ENCODE measurements at regions not wholly inside any gene's neighbourhood (a gene's known extent, or its start where the extent isn't known, plus 50 kb on each side); places are given as distances from the start of the nearest gene placed in this dataset.

- H3K27me3 Mint-ChIP-seq, result no peaks in the 10 kb centered on the region
- no peaks in the 10 kb centered on the region for H3K36me3 Mint-ChIP-seq (ENCODE audit: low read depth)
- intact Hi-C loops (cut with micrococcal nuclease), result no loop called here
- no peaks in the 10 kb centered on the region for H3K4me1 Mint-ChIP-seq (ENCODE audit: low read depth)
- H3K4me3 Mint-ChIP-seq, result no peak overlapping the region
- H3K9me3 Mint-ChIP-seq, result peaks cover 8% of the 10 kb centered on the region
- H3K27ac Mint-ChIP-seq, result no peak overlapping the region
Observed at GRCh38 chr12:42759622-42760273, 170.2 kb upstream of the PRICKLE1 start.

GRCh38 chr12:42758806-42759205 lies 169.3 kb upstream of the PRICKLE1 start:
- Mint-ChIP-seq H3K4me1 (ENCODE audit: low read depth) (no peaks in the 10 kb centered on the region), H3K9me3 (peaks cover 8% of the 10 kb centered on the region), H3K27me3 (no peaks in the 10 kb centered on the region), H3K36me3 (ENCODE audit: low read depth) (no peaks in the 10 kb centered on the region), H3K4me3 (no peak overlapping the region), H3K27ac (no peak overlapping the region)
- intact Hi-C loops (cut with micrococcal nuclease), result no loop called here

- no peaks in the 10 kb centered on the region for H3K4me1 Mint-ChIP-seq (ENCODE audit: low read depth)
- H3K4me3 Mint-ChIP-seq, result no peak overlapping the region
- no peaks in the 10 kb centered on the region for H3K36me3 Mint-ChIP-seq (ENCODE audit: low read depth)
- peaks cover 6% of the 10 kb centered on the region for H3K9me3 Mint-ChIP-seq
- no peak overlapping the region for H3K27ac Mint-ChIP-seq
- no peaks in the 10 kb centered on the region for H3K27me3 Mint-ChIP-seq
- intact Hi-C loops (cut with micrococcal nuclease), result no loop called here
Observed at GRCh38 chr12:42757624-42758119, 168.1 kb upstream of the PRICKLE1 start.

- Mint-ChIP-seq H3K27me3 (no peaks in the 10 kb centered on the region), H3K9me3 (no peaks in the 10 kb centered on the region), H3K27ac (no peak overlapping the region), H3K36me3 (ENCODE audit: low read depth) (no peaks in the 10 kb centered on the region), H3K4me1 (ENCODE audit: low read depth) (no peaks in the 10 kb centered on the region), H3K4me3 (no peak overlapping the region)
- intact Hi-C loops (cut with micrococcal nuclease), result no loop called here
Observed at GRCh38 chr12:42756841-42757623, 167.5 kb upstream of the PRICKLE1 start.

- H3K27me3 Mint-ChIP-seq, result no peaks in the 10 kb centered on the region
- H3K4me1 Mint-ChIP-seq (ENCODE audit: low read depth), result no peaks in the 10 kb centered on the region
- H3K4me3 Mint-ChIP-seq, result no peak overlapping the region
- peaks cover 51% of the 10 kb centered on the region for H3K9me3 Mint-ChIP-seq
- H3K36me3 Mint-ChIP-seq (ENCODE audit: low read depth), result no peaks in the 10 kb centered on the region
- intact Hi-C loops (cut with micrococcal nuclease), result no loop called here
- H3K27ac Mint-ChIP-seq, result no peak overlapping the region
Observed at GRCh38 chr12:42750356-42750755, 160.8 kb upstream of the PRICKLE1 start.

GRCh38 chr12:42749239-42749638 lies 159.7 kb upstream of the PRICKLE1 start:
- Mint-ChIP-seq H3K4me1 (ENCODE audit: low read depth) (no peaks in the 10 kb centered on the region), H3K4me3 (no peak overlapping the region), H3K27ac (no peak overlapping the region), H3K9me3 (peaks cover 59% of the 10 kb centered on the region), H3K27me3 (no peaks in the 10 kb centered on the region), H3K36me3 (ENCODE audit: low read depth) (no peaks in the 10 kb centered on the region)
- intact Hi-C loops (cut with micrococcal nuclease), result no loop called here

GRCh38 chr12:42744539-42745182 lies 155.1 kb upstream of the PRICKLE1 start:
- Mint-ChIP-seq H3K9me3 (peaks cover 48% of the 10 kb centered on the region), H3K36me3 (ENCODE audit: low read depth) (no peaks in the 10 kb centered on the region), H3K27me3 (no peaks in the 10 kb centered on the region), H3K27ac (no peak overlapping the region), H3K4me1 (ENCODE audit: low read depth) (no peaks in the 10 kb centered on the region), H3K4me3 (no peak overlapping the region)
- intact Hi-C loops (cut with micrococcal nuclease), result no loop called here

GRCh38 chr12:42742716-42743115 lies 153.2 kb upstream of the PRICKLE1 start:
- Mint-ChIP-seq H3K27ac (no peak overlapping the region), H3K27me3 (no peaks in the 10 kb centered on the region), H3K9me3 (peaks cover 32% of the 10 kb centered on the region), H3K4me1 (ENCODE audit: low read depth) (no peaks in the 10 kb centered on the region), H3K36me3 (ENCODE audit: low read depth) (no peaks in the 10 kb centered on the region), H3K4me3 (no peak overlapping the region)
- intact Hi-C loops (cut with micrococcal nuclease), result no loop called here

- intact Hi-C loops (cut with micrococcal nuclease), result no loop called here
- Mint-ChIP-seq H3K4me1 (ENCODE audit: low read depth) (no peaks in the 10 kb centered on the region), H3K9me3 (peaks cover 24% of the 10 kb centered on the region), H3K27me3 (no peaks in the 10 kb centered on the region), H3K27ac (no peak overlapping the region), H3K36me3 (ENCODE audit: low read depth) (no peaks in the 10 kb centered on the region), H3K4me3 (no peak overlapping the region)
Observed at GRCh38 chr12:42741771-42742510, 152.4 kb upstream of the PRICKLE1 start.

GRCh38 chr12:42741091-42741490 lies 151.5 kb upstream of the PRICKLE1 start:
- intact Hi-C loops (cut with micrococcal nuclease), result no loop called here
- no peaks in the 10 kb centered on the region for H3K27me3 Mint-ChIP-seq

GRCh38 chr12:42737398-42737797 lies 147.9 kb upstream of the PRICKLE1 start:
- no peaks in the 10 kb centered on the region for H3K36me3 Mint-ChIP-seq (ENCODE audit: low read depth)
- no peaks in the 10 kb centered on the region for H3K9me3 Mint-ChIP-seq
- H3K4me1 Mint-ChIP-seq (ENCODE audit: low read depth), result no peaks in the 10 kb centered on the region
- intact Hi-C loops (cut with micrococcal nuclease), result no loop called here
- no peaks in the 10 kb centered on the region for H3K27me3 Mint-ChIP-seq
- no peak overlapping the region for H3K4me3 Mint-ChIP-seq
- H3K27ac Mint-ChIP-seq, result no peak overlapping the region

More at GRCh38 chr12:42741091-42741490, 151.5 kb upstream of the PRICKLE1 start:
- Mint-ChIP-seq H3K4me3 (no peak overlapping the region), H3K9me3 (peaks cover 15% of the 10 kb centered on the region), H3K27ac (no peak overlapping the region), H3K36me3 (ENCODE audit: low read depth) (no peaks in the 10 kb centered on the region), H3K4me1 (ENCODE audit: low read depth) (no peaks in the 10 kb centered on the region)

GRCh38 chr12:42735861-42736361 lies 146.4 kb upstream of the PRICKLE1 start:
- intact Hi-C loops (cut with micrococcal nuclease), result no loop called here

GRCh38 chr12:42733911-42734310 lies 144.4 kb upstream of the PRICKLE1 start:
- Mint-ChIP-seq H3K27ac (no peak overlapping the region), H3K9me3 (no peaks in the 10 kb centered on the region), H3K27me3 (no peaks in the 10 kb centered on the region), H3K36me3 (ENCODE audit: low read depth) (no peaks in the 10 kb centered on the region), H3K4me1 (ENCODE audit: low read depth) (no peaks in the 10 kb centered on the region), H3K4me3 (no peak overlapping the region)
- intact Hi-C loops (cut with micrococcal nuclease), result no loop called here

More at GRCh38 chr12:42735861-42736361, 146.4 kb upstream of the PRICKLE1 start:
- no peaks in the 10 kb centered on the region for H3K27me3 Mint-ChIP-seq
- H3K9me3 Mint-ChIP-seq, result no peaks in the 10 kb centered on the region
- H3K27ac Mint-ChIP-seq, result no peak overlapping the region
- H3K4me3 Mint-ChIP-seq, result no peak overlapping the region
- H3K36me3 Mint-ChIP-seq (ENCODE audit: low read depth), result no peaks in the 10 kb centered on the region
- no peaks in the 10 kb centered on the region for H3K4me1 Mint-ChIP-seq (ENCODE audit: low read depth)

Measured in dendritic cell treated with granulocyte-macrophage colony-stimulating factor and Interleukin-4, amounts not matched to agents 40 ng/mL and 50 ng/mL, for 4 days (primary cell).